Vagina (tissue), 2 donors: ENCODE measurements at regions not wholly inside any gene's neighbourhood (a gene's known extent, or its start where the extent isn't known, plus 50 kb on each side); places are given as distances from the start of the nearest gene placed in this dataset.

Source experiments
- DNase-seq, 2 donors: peaks; one replicate each; pipeline ENCODE4 v3.0.0-alpha.2; 2017; ENCODE audit errors: extremely low spot score in 2 of 2
- H3K27ac ChIP-seq: fragments of 200-600 bp; sonication (generic); one replicate; pipeline ENCODE4 v1.5.1; 2019
- H3K27me3 ChIP-seq: fragments of 200-600 bp; sonication (generic); one replicate; pipeline ENCODE4 v1.5.1; 2019
- H3K36me3 ChIP-seq, 2 donors: fragments of 200-600 bp; sonication (generic); one replicate each; pipeline ENCODE4 v1.5.1; 2017 to 2019
- H3K4me1 ChIP-seq: fragments of 200-600 bp; sonication (generic); one replicate; pipeline ENCODE4 v1.5.1; 2019
- H3K4me3 ChIP-seq, 2 donors: fragments of 200-600 bp; sonication (generic); 1 replicate in 1 of 2; 2 replicates in 1 of 2; pipeline ENCODE4 v1.5.1; 2016 to 2019
- H3K9me3 ChIP-seq: fragments of 200-600 bp; sonication (generic); one replicate; pipeline ENCODE4 v1.5.1; 2019
- CTCF ChIP-seq, 3 experiments: fragments of 450-650 bp in 2 of 3; fragments of 200-600 bp in 1 of 3; sonication (generic) in 1 of 3; IDR thresholded peaks; one replicate each; pipeline ENCODE4 v1.5.1; 2017 to 2019; ENCODE audit warnings: antibody characterized with exemption in 3 of 3, mild to moderate bottlenecking in 2 of 3, moderate library complexity in 2 of 3
- POLR2A ChIP-seq, 2 donors: fragments of 450-650 bp; IDR thresholded peaks; one replicate each; pipeline ENCODE4 v1.6.1; 2017; ENCODE audit warnings: antibody characterized with exemption in 2 of 2, mild to moderate bottlenecking in 2 of 2, moderate library complexity in 2 of 2
- POLR2AphosphoS5 ChIP-seq, 2 donors: sonication (generic); formaldehyde crosslinking; IDR thresholded peaks; one replicate each; pipeline ENCODE4 v1.9.0; 2017; ENCODE audit warnings: antibody characterized with exemption in 2 of 2, mild to moderate bottlenecking in 2 of 2, low read depth in 1 of 2; ENCODE audit not compliant: insufficient read depth in 1 of 2
- intact Hi-C: fragments of 100-400 bp; cut with DNase I; formaldehyde crosslinking; loops from one replicate; pipeline ENCODE4 v1.15.1; 2023

DNA sequence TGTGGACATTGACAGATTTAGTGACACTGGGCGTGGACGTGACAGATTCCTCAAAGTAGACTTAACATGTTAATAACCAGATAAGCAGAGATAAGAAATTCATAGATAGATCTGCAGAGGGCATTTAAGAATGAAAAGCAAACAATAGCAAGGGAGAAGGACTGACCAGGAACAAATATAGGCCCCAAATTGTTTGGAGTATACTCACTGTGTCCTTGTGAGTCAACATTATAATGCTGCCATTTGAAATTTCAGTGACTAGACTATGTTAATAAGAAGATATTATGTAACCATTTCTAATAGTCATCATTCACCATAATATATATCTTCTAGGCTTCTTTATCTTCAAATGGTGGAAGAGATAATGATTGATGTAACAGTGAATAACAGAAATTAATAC lies 78.1 kb upstream of the SLC38A11 start:
- Histone ChIP-seq H3K36me3 (no peaks in the 10 kb centered on the region), H3K4me1 (no peaks in the 10 kb centered on the region), H3K9me3 (no peaks in the 10 kb centered on the region), H3K27ac (no peak overlapping the region), H3K27me3 (no peaks in the 10 kb centered on the region), H3K4me3 (no peak overlapping the region)
- intact Hi-C loops: no loop called here
- TF ChIP-seq CTCF (IDR thresholded peaks at IDR 0.05): no peak
- TF ChIP-seq POLR2A (IDR thresholded peaks at IDR 0.05): no peak
- TF ChIP-seq POLR2AphosphoS5 (IDR thresholded peaks at IDR 0.05; ENCODE audit: insufficient read depth in 1 of 2, low read depth in 1 of 2): no peak
- no peak for DNase-seq

DNA sequence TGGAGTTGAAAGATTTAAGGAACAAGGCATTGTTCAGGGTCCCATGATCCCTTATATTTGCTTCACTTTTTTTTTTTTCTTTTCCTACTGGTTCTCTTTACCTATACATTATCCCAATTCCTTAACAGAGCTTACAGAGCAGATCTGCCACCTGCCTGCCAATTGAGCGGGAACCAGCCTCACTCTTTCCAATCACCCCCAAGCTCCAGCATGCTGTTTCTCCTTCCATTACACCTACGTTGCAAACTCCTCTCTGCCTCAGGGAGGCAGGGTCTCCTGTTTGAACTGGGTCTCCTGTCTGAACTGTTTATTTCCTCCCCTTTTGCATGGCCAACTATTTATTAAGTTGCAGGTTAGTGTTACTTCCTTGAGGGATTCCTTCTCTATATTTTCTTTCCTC lies 77.2 kb upstream of the SLC38A11 start:
- Histone ChIP-seq H3K27ac (no peak overlapping the region), H3K36me3 (no peaks in the 10 kb centered on the region), H3K27me3 (no peaks in the 10 kb centered on the region), H3K4me1 (no peaks in the 10 kb centered on the region), H3K9me3 (no peaks in the 10 kb centered on the region), H3K4me3 (no peak overlapping the region)
- intact Hi-C loops: no loop called here
- TF ChIP-seq POLR2AphosphoS5 (IDR thresholded peaks at IDR 0.05; ENCODE audit: insufficient read depth in 1 of 2, low read depth in 1 of 2): no peak
- TF ChIP-seq POLR2A (IDR thresholded peaks at IDR 0.05): no peak
- TF ChIP-seq CTCF (IDR thresholded peaks at IDR 0.05): no peak
- no peak for DNase-seq

DNA sequence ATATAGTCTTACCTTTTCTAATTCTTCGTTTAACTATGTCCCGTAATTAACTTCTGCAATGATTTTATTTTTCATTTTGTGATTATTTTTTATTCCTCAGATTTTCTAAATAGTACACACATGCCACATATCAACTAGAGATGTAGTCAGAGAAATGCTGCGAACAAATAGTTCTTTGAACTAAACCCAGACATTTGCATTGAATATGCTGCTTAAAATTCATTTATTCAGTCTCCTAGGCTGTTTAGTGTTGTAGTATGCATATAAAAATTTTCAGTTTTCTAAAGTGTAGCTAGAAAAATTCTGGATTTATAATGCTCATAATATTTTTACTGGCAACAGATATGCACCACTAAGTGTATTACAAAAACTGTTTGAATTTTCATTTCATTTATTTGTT lies 68.9 kb upstream of the SLC38A11 start:
- Histone ChIP-seq H3K27me3 (no peaks in the 10 kb centered on the region), H3K36me3 (no peaks in the 10 kb centered on the region), H3K4me1 (no peaks in the 10 kb centered on the region), H3K27ac (no peak overlapping the region), H3K9me3 (no peaks in the 10 kb centered on the region), H3K4me3 (no peak overlapping the region)
- TF ChIP-seq POLR2AphosphoS5 (IDR thresholded peaks at IDR 0.05; ENCODE audit: insufficient read depth in 1 of 2, low read depth in 1 of 2): no peak
- no peak for TF ChIP-seq POLR2A (IDR thresholded peaks at IDR 0.05)
- TF ChIP-seq CTCF (IDR thresholded peaks at IDR 0.05): no peak
- no peak for DNase-seq
- intact Hi-C loops: no loop called here

GRCh38 chr2:165022781-165023180 lies 67.5 kb upstream of the SLC38A11 start:
- DNase-seq: no peak
- Histone ChIP-seq H3K27ac (no peak overlapping the region), H3K36me3 (no peaks in the 10 kb centered on the region), H3K27me3 (no peaks in the 10 kb centered on the region), H3K9me3 (no peaks in the 10 kb centered on the region), H3K4me1 (no peaks in the 10 kb centered on the region), H3K4me3 (no peak overlapping the region)
- intact Hi-C loops: no loop called here
- TF ChIP-seq CTCF (IDR thresholded peaks at IDR 0.05) (no peak), POLR2A (IDR thresholded peaks at IDR 0.05) (no peak), POLR2AphosphoS5 (IDR thresholded peaks at IDR 0.05; ENCODE audit: insufficient read depth in 1 of 2, low read depth in 1 of 2) (no peak)

- no peak for DNase-seq
- TF ChIP-seq POLR2A (IDR thresholded peaks at IDR 0.05) (no peak), CTCF (IDR thresholded peaks at IDR 0.05) (no peak), POLR2AphosphoS5 (IDR thresholded peaks at IDR 0.05; ENCODE audit: insufficient read depth in 1 of 2, low read depth in 1 of 2) (no peak)
- H3K27ac ChIP-seq: no peak overlapping the region
- H3K27me3 ChIP-seq: no peaks in the 10 kb centered on the region
- H3K4me1 ChIP-seq: no peaks in the 10 kb centered on the region
- H3K9me3 ChIP-seq: no peaks in the 10 kb centered on the region
- H3K4me3 ChIP-seq: no peak overlapping the region
- intact Hi-C loops: no loop called here
- no peaks in the 10 kb centered on the region for H3K36me3 ChIP-seq
These were observed 62.8 kb upstream of the SLC38A11 start for GRCh38 chr2:165017966-165018596.
